Neural cell (in vitro differentiated cells): ENCODE measurements at regions not wholly inside any gene's neighbourhood (a gene's known extent, or its start where the extent isn't known, plus 50 kb on each side); places are given as distances from the start of the nearest gene placed in this dataset.

Source experiments
- H2AFZ ChIP-seq: fragments of 200-600, 300-800 bp; sonication (generic), shearing (Covaris generic); 2 replicates; pipeline ENCODE4 v1.6.0; 2014; ENCODE audit warnings: low read depth, mild to moderate bottlenecking, antibody characterized with exemption, low read length, moderate library complexity
- H3F3A ChIP-seq: fragments of 200-600 bp; shearing (Covaris generic); 2 replicates; pipeline ENCODE4 v1.6.1; 2016; ENCODE audit warnings: mild to moderate bottlenecking, moderate library complexity, mixed read lengths, antibody characterized with exemption, low read length; ENCODE audit not compliant: insufficient read depth, poor library complexity, severe bottlenecking
- H3K27ac ChIP-seq: fragments of 200-600, 300-800 bp; sonication (generic), shearing (Covaris generic); 2 replicates; pipeline ENCODE4 v1.5.1; 2014; ENCODE audit warnings: mild to moderate bottlenecking, low read length, moderate library complexity
- H3K27me3 ChIP-seq: fragments of 300-800, 200-600 bp; sonication (generic), shearing (Covaris generic); 2 replicates; pipeline ENCODE4 v1.6.0; 2014; ENCODE audit warnings: mild to moderate bottlenecking, low read depth, low read length, moderate library complexity; ENCODE audit not compliant: insufficient read depth
- H3K36me3 ChIP-seq: fragments of 300-800, 200-600 bp; sonication (generic), shearing (Covaris generic); 2 replicates; pipeline ENCODE4 v1.5.1; 2014; ENCODE audit warnings: mild to moderate bottlenecking, antibody characterized with exemption, low read length, moderate library complexity; ENCODE audit not compliant: insufficient read depth
- H3K4me2 ChIP-seq: fragments of 300-800, 200-600 bp; sonication (generic), shearing (Covaris generic); 2 replicates; pipeline ENCODE4 v1.6.0; 2014; ENCODE audit warnings: mild to moderate bottlenecking, low read length
- H3K4me3 ChIP-seq: fragments of 300-800, 200-600 bp; sonication (generic), shearing (Covaris generic); 2 replicates; pipeline ENCODE4 v1.5.1; 2014; ENCODE audit warnings: mild to moderate bottlenecking, low read length, moderate library complexity
- H3K79me2 ChIP-seq: fragments of 200-600 bp; shearing (Covaris generic); replicated peaks from 2 replicates; pipeline ENCODE4 v1.6.0; 2014; ENCODE audit warnings: mild to moderate bottlenecking, low read length, moderate library complexity; ENCODE audit not compliant: insufficient read depth
- H3K9ac ChIP-seq: fragments of 300-800, 200-600 bp; sonication (generic), shearing (Covaris generic); 2 replicates; pipeline ENCODE4 v1.6.1; 2016; ENCODE audit warnings: mild to moderate bottlenecking, low read length, mixed read lengths
- H3K9me2 ChIP-seq: fragments of 200-600 bp; shearing (Covaris generic); 2 replicates; pipeline ENCODE4 v1.6.1; 2016; ENCODE audit warnings: mild to moderate bottlenecking, low read length, mixed read lengths; ENCODE audit not compliant: insufficient read depth
- H3K9me3 ChIP-seq: fragments of 200-600, 300-800 bp; sonication (generic), shearing (Covaris generic); 2 replicates; pipeline ENCODE4 v1.6.1; 2016; ENCODE audit warnings: mild to moderate bottlenecking, mixed run types, low read length, moderate library complexity, mixed read lengths
- H4K20me1 ChIP-seq: fragments of 200-600 bp; shearing (Covaris generic); 2 replicates; pipeline ENCODE4 v1.6.1; 2016; ENCODE audit warnings: mild to moderate bottlenecking, mixed run types; ENCODE audit not compliant: insufficient read depth
- EP300 ChIP-seq: fragments of 450-650 bp; conservative IDR thresholded peaks from 2 replicates; pipeline ENCODE4 v1.6.1; 2014; ENCODE audit warnings: antibody characterized with exemption, mild to moderate bottlenecking, moderate library complexity; ENCODE audit not compliant: poor library complexity, severe bottlenecking
- EZH2 ChIP-seq: fragments of 200-600, 300-800 bp; shearing (Covaris generic), sonication (generic); IDR thresholded peaks from 2 replicates; pipeline ENCODE4 v1.6.1; 2014; ENCODE audit warnings: antibody characterized with exemption, low read length, borderline replicate concordance, mild to moderate bottlenecking; ENCODE audit not compliant: insufficient read depth, poor library complexity, severe bottlenecking
- MXI1 ChIP-seq: fragments of 450-650 bp; conservative IDR thresholded peaks from 2 replicates; pipeline ENCODE4 v1.6.1; 2014; ENCODE audit warnings: antibody characterized with exemption, mild to moderate bottlenecking; ENCODE audit not compliant: poor library complexity, severe bottlenecking
- POLR2AphosphoS5 ChIP-seq: IDR thresholded peaks from 2 replicates; pipeline ENCODE4 v1.6.1; 2012
- RAD21 ChIP-seq: fragments of 450-650 bp; conservative IDR thresholded peaks from 2 replicates; pipeline ENCODE4 v1.6.1; 2014; ENCODE audit warnings: antibody characterized with exemption, mild to moderate bottlenecking, moderate library complexity
- SMC3 ChIP-seq: fragments of 450-650 bp; conservative IDR thresholded peaks from 2 replicates; pipeline ENCODE4 v1.6.1; 2014; ENCODE audit warnings: antibody characterized with exemption, mild to moderate bottlenecking, moderate library complexity; ENCODE audit not compliant: poor library complexity
- TAF1 ChIP-seq: IDR thresholded peaks from 2 replicates; pipeline ENCODE4 v1.6.1; 2012; ENCODE audit warnings: low read depth
- TF ChIP-seq, protein P1 (sequence below): fragments of 450-650 bp; IDR thresholded peaks from 2 replicates; pipeline ENCODE4 v1.5.1; 2014; ENCODE audit warnings: antibody characterized with exemption, mild to moderate bottlenecking, moderate library complexity; ENCODE audit not compliant: poor library complexity, severe bottlenecking
- TF ChIP-seq, protein P2 (sequence below): IDR thresholded peaks from 2 replicates; pipeline ENCODE4 v1.6.1; 2012; ENCODE audit warnings: borderline replicate concordance

DNA sequence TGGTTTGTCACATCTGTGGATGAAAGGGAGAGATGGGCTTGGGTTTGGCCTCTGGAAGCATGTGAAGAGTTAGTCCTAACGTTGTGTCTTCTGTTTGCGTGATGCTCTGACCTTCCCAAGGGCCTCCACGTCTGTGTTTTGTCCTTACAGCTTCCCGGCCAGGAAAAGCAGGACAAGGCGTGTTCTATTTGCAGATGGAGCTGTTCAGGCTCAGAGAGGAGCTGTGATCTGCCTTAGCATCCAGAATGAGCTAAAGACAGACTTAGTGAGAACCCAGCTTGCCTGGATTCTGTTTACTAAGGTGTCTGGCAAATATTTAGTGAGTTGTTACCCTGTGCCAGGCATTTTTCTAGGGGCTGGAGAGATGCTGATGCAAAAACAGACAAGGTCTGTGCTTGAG is 282.1 kb downstream of the CBLN1 start:
- Histone ChIP-seq H3K36me3 (no peaks in the 10 kb centered on the region), H3K9me3 (no peaks in the 10 kb centered on the region), H2AFZ (no peak overlapping the region), H3K79me2 (no peaks in the 10 kb centered on the region), H3K9me2 (no peaks in the 10 kb centered on the region), H3K9ac (no peak overlapping the region), H4K20me1 (no peaks in the 10 kb centered on the region), H3K4me2 (no peak overlapping the region), H3K27ac (no peak overlapping the region), H3K27me3 (no peaks in the 10 kb centered on the region), H3K4me3 (no peak overlapping the region), H3F3A (no peaks in the 10 kb centered on the region)
- TF ChIP-seq, protein P1, sequence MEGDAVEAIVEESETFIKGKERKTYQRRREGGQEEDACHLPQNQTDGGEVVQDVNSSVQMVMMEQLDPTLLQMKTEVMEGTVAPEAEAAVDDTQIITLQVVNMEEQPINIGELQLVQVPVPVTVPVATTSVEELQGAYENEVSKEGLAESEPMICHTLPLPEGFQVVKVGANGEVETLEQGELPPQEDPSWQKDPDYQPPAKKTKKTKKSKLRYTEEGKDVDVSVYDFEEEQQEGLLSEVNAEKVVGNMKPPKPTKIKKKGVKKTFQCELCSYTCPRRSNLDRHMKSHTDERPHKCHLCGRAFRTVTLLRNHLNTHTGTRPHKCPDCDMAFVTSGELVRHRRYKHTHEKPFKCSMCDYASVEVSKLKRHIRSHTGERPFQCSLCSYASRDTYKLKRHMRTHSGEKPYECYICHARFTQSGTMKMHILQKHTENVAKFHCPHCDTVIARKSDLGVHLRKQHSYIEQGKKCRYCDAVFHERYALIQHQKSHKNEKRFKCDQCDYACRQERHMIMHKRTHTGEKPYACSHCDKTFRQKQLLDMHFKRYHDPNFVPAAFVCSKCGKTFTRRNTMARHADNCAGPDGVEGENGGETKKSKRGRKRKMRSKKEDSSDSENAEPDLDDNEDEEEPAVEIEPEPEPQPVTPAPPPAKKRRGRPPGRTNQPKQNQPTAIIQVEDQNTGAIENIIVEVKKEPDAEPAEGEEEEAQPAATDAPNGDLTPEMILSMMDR, result no peak
- TF ChIP-seq RAD21 (no peak), TAF1 (no peak), EZH2 (no peak), POLR2AphosphoS5 (no peak), EP300 (no peak), SMC3 (no peak), MXI1 (no peak)
- TF ChIP-seq, protein P2, sequence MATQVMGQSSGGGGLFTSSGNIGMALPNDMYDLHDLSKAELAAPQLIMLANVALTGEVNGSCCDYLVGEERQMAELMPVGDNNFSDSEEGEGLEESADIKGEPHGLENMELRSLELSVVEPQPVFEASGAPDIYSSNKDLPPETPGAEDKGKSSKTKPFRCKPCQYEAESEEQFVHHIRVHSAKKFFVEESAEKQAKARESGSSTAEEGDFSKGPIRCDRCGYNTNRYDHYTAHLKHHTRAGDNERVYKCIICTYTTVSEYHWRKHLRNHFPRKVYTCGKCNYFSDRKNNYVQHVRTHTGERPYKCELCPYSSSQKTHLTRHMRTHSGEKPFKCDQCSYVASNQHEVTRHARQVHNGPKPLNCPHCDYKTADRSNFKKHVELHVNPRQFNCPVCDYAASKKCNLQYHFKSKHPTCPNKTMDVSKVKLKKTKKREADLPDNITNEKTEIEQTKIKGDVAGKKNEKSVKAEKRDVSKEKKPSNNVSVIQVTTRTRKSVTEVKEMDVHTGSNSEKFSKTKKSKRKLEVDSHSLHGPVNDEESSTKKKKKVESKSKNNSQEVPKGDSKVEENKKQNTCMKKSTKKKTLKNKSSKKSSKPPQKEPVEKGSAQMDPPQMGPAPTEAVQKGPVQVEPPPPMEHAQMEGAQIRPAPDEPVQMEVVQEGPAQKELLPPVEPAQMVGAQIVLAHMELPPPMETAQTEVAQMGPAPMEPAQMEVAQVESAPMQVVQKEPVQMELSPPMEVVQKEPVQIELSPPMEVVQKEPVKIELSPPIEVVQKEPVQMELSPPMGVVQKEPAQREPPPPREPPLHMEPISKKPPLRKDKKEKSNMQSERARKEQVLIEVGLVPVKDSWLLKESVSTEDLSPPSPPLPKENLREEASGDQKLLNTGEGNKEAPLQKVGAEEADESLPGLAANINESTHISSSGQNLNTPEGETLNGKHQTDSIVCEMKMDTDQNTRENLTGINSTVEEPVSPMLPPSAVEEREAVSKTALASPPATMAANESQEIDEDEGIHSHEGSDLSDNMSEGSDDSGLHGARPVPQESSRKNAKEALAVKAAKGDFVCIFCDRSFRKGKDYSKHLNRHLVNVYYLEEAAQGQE, result no peak

DNA sequence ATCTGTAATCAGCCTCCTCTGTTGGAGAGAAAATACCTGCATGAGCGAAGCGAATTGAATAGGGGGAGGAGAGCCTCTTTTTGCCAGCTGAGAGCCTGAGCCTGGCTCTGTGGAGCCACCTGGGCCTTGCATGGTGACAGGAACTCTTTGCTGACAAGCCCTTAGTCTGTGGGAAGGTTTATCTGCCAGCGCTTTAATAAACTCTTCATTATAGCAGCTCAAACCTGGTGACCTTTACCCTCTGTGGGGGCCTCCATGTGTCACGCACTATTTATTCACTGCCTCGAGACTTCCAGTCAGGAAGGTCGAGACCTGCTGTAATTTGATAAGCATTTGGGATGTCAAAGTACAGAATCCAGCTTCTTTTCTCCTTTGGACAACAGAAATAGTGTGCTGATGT is 282.6 kb downstream of the CBLN1 start:
- H2AFZ ChIP-seq, result no peak overlapping the region
- no peak overlapping the region for H3K9ac ChIP-seq
- H3K36me3 ChIP-seq, result no peaks in the 10 kb centered on the region
- no peaks in the 10 kb centered on the region for H3K79me2 ChIP-seq
- H3K27ac ChIP-seq, result no peak overlapping the region
- H3K27me3 ChIP-seq, result no peaks in the 10 kb centered on the region
- TF ChIP-seq TAF1, result no peak
- no peak for TF ChIP-seq POLR2AphosphoS5
- no peak for TF ChIP-seq EP300
- no peak for TF ChIP-seq EZH2
- TF ChIP-seq, protein P1, result no peak
- no peak overlapping the region for H3K4me3 ChIP-seq
- no peaks in the 10 kb centered on the region for H4K20me1 ChIP-seq
- H3K4me2 ChIP-seq, result no peak overlapping the region
- H3K9me3 ChIP-seq, result no peaks in the 10 kb centered on the region
- no peaks in the 10 kb centered on the region for H3F3A ChIP-seq
- H3K9me2 ChIP-seq, result no peaks in the 10 kb centered on the region
